ENCODE measurements at regions not wholly inside any gene's neighbourhood (a gene's known extent, or its start where the extent isn't known, plus 50 kb on each side); places are given as distances from the start of the nearest gene placed in this dataset.

DNA sequence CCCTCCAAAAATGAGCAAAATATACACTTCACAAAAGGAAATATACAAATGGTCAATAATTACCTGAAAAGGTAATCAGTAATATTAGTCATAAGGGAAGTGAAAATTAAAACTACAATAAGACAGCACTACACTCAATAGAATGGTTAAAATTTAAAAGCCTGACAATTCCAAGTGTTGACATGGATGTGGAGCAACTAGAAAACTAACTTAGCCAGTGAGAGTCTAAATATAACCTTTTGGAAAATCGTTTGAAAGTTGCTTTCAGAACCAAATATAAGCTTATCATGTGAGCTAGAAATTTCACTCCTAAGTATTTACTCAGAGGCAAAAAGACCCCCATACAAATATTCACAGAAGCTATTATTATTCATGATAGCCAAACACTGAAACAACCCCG, 105.1 kb upstream of the MVB12B start:
- DNase-seq (ENCODE audit: low read depth in 2 of 2), result no peak

DNA sequence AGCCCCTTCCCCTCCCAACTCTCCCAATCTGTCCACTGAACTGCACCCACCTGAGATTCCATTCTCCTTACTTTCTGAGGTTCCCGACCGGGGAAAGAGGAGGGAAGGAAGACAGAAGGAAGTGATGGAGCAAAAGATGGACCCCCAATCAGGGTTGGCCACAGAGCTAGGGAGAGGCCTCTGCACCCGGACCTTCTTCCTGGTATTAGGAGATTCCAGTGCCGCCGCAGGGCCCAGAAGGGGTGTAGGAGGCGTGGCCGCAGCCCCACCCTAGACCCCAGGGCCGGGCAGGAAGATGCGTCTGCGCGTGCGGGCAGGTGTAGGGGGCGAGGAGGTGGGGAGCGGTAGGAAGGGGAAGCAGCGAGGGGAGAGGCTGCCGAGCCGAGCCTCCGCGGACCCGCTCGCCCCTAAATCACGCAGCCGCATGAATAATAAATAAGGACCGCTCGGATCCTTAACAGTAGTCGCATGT, 104.2 kb upstream of the MVB12B start:
- DNase-seq (ENCODE audit: low read depth in 2 of 2), result no peak

DNA sequence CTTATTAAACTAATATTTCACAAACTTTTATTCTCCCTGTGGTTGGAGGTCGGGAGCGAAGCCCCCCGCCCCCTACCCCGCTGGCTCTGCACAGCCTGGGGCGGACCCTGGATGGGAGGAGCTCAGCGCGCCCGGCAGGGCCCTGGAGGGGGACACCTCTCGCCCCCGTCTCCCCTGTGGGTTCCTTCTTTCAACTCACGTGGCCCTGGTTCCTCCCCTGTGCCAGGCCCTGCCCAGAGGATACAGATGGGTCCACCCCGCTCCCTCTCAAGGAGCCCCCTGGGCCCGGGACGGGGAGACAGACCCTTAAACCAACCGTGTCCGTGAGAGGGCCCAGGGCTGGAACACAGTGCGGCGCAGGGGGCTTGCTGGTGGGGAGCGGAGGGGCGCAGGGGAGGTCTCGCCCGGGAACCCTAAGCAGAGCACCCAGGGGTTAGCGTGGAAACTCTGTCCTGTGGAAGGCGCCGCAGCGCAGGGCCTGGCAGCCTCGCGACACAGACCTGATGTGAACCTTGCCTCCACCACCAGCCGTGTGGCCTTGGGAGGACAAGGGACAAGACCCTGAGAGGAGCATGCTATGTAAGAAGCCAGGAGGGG, 103.7 kb upstream of the MVB12B start:
- no peak for DNase-seq (ENCODE audit: low read depth in 2 of 2)

DNA sequence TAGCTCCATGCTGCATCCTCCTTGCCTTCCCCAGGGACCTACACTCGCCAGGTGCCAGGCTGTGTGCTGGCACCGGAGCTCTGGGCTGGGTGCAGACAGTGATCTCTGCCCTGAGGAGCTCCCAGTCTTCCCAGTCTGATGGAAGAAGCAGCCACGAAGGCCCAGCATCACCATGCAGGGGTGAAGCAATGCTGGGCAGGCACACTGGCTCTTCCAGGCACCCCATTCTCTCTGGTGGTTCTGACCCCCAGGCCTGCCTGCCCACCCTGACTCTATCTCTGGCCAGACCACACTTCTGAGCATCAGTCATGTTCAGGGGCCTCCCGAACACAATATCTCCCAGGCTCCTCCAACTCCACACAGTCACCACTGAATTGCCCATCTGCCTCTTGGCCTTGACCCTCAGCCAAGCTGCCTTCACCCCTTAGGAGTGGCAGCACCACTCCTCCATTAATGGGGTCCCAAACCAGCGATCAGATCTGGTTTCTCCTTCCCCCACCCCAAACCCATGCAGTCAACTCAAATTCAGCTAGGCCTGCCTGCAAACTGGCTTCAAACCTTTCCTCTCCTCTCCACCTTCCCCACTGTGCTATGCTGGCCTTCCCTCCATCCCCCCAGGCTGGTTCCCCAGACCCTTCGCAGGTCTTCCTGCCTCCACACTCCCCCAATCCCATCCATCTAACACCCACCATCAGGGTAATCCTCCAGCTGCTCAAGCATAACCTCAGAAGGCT, 102.7 kb upstream of the MVB12B start:
- DNase-seq (ENCODE audit: low read depth in 2 of 2), result no peak

DNA sequence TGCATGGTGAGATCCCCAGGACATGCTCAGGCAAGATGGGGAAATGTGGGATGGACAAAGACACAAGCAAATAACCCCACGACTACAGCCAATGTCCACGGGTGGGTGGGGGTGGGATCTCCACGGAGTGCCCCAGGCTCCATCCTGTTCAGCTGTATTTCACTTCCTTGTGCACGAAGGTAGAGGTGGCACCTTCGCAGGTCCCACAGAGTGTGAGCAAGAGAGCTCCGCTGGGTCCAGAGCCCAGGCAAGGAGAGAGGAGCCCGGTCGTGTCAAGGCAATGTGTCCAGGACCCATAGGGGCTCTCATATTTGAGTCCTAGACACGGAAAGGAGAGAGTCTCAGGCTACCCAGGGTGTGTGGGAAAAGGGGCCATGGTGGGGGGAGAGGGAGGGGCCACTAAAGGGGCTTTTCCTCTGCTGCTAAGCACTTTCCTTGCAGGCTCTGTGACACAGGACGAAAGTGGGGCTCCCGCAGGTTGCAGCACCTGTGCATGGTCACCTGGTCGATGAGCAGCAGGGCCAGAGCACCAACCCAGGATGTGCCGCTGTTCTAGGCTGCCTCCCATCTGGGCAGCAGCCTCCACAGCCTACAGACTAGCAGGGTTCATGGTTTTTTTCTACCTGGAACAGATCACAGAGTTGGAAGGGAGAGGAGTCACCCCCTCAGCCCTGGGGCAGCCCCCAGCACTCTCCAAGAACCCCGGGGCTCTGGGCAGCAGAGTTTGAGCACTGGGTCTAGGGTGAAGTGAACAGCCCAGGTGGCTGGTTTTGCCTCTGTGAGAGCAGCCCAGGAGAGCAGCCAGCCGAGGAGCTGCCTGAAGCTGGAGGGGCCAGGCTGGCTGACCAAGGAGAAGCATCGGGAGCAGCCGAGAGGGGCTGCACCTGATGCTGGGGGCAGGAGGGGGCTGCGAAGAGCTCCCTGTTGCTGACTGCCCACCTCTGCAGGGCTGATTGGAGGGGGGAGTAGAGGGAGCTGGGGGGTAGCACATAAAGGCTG, 100.7 kb upstream of the MVB12B start:
- DNase-seq (ENCODE audit: low read depth in 2 of 2), result no peak

DNA sequence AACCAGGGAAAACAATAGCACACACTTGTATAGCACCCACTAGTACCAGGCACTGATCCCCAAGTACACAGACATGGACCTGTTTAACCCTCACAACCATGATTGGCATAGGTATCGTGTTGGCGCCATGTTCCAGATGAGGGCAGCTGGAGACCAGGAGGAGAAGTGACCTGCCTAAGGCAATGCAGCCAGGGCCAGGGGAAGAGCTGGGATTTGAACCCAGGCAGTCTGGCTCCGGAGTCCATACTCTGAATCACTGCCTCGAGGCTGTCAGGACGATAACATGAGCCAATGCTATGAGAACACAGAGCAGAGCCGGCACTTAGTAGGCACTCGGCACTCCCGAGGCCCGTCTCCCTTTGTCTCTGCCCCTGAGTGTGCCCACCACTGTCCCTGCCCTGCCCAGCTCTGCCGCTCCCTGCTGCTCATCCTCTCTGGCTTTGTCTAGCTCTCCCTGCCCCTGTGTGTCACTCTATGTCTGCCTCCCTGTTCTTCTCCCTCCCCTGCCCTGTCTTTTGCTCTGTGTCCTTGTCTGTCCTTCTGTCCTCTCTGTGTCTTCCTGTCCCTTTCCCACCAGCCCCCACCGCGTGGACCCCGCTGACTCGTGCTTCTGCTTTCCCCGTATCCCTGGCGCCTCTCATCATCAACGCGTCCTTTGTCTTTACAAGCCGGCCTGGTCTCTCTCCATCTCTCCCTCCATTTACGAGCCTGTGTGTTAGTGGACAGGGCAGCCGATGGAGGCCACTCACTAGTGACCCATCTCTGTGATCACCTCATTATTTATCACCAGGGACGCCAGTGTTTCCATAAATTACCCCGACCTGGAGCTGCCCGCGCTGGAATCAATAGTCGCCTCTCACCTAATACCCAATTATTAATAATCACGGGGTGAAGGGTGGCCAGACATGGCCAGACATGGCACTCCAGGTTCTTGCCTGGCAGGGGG, 99.4 kb upstream of the MVB12B start:
- no peak for DNase-seq (ENCODE audit: low read depth in 2 of 2)

DNA sequence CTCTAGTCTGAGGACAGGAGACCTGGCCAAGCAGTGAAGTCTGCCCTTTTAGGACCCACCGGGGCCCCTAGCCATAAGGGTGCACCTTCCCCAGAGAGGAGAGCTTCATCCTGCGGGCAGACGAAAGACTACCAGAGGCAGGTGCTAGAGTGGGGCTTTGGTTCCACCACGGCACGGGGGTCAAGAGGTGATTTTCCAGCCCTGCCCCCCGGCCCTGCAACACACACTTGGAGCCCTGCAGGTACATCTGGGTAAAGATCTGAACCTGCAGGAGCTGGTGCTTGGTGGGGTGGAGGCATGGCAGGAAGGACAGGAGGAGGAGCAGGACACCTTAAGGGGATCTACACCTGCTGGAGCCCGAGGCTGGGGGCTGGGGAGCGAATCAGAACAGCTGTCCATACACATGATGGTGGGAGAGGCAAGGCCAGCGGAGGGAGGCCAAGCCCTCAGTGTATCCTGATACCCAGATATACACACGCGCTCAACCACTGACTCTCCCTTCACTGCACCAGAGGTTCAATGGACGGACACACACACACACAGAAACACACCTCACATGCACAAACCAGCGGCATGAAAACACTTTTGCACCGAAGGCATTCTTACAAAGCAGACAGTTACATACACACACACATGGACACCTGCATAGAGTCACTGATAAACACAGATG, 98.4 kb upstream of the MVB12B start:
- no peak for DNase-seq (ENCODE audit: low read depth in 2 of 2)

DNA sequence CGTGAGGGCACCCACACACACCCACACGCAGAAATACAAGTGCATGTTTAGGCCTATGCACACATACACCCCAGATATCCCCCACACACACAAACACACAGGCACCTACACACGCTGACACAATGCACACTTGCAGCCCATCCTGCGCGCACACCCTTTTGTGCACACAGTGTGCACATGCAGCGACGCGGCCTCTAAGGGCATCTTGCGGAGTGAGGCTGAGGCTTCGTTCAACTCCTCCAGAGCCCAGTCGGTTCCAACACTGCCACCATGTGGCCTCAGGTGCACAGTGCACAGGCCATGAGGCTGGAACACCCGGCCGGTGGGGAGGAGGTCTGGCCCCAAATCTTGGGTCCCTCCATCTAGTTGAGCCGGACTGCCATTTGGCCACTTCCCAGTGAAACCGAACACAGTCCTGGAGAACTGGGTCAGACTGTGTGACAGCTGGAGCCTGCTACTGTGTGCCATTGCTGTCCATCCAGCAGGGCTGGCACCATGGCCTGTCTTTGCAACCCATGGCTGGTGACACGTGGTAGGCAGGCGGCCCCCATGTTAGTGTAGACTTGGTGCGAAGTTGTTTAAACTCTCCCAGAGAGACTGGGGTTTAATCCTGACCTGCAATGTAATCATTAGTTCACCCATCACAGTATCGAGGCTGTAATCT, 97.7 kb upstream of the MVB12B start:
- peak; percentile 40 to 61 for DNase-seq (ENCODE audit: low read depth in 2 of 2)

DNA sequence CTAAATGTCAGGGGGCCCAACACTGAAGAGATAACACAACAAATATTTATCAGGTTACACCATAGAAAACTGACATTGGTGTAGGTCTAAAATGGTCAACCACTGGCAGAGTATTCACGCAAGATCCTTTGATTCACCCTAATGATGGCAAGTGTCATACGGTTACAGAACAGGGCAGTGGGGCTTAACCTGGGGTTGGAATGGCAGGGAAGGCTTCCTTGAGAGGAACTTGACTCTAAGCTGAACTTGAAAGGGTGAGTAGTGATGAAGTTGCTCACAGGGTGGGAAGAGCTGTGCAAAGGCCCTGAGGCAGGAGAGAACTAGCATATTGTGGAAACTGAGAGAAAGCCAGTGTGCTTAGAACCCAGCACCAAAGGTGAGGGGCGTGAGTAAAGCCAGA, 97.1 kb upstream of the MVB12B start:
- DNase-seq (ENCODE audit: low read depth in 2 of 2), result no peak

DNA sequence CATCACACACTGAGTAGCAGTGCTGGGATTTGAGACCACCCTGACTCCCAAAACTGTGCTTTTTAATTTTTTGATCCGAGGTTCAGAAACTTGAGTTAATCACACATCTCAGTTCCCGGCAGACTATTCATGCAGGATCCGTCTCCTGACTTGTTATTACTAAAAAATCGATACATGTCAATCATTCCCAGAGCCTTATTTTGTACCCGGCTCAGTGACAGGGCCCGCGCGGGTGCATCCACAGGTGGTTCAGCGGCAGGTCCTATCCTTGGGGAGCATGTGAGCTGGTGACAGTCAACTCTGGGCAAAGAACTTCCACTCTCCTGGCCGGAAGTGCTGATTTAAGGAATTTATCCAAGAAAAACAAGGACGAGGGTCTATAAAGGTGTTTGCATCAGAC, 95.9 kb upstream of the MVB12B start:
- DNase-seq (ENCODE audit: low read depth in 2 of 2), result no peak

DNA sequence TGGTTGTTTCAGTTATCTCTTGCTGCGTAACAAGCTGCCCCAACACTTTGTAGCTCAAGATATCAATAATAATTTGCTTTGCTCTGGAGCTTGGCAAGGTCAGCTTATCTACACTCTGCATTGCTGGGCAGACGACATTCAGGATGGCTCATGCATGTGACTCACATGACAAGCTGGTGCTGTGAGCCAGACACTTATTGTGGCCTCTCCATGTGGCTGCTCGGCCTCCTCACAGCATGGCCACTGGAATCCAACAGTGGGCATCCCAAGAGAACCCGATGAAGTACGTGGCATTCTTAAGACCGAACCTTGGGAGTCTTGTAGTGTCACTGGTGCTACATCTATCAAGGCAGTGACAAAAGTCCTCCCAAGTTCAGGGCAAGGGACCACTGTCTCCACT, 94.2 kb upstream of the MVB12B start:
- DNase-seq (ENCODE audit: low read depth in 2 of 2), result no peak

DNA sequence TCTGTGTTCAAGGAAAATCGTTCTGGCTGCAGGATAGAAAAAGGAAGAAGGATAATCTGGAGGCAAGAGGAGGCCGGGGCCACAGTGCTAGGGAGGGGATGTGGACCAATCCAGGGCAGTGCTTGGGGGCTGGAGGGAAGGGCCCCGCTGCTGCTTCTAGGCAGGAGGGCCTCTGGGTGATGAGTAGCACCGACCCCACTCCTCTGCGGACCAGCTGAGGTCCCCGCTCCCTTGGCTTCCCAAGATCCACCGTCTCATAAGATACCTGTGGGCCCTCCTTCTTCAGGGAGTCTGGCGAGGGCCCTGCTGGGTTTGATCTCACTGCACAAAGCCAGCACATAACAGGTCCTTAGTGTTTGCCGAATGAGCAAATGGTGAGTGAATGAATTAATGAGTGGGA, 93.5 kb upstream of the MVB12B start:
- no peak for DNase-seq (ENCODE audit: low read depth in 2 of 2)

DNA sequence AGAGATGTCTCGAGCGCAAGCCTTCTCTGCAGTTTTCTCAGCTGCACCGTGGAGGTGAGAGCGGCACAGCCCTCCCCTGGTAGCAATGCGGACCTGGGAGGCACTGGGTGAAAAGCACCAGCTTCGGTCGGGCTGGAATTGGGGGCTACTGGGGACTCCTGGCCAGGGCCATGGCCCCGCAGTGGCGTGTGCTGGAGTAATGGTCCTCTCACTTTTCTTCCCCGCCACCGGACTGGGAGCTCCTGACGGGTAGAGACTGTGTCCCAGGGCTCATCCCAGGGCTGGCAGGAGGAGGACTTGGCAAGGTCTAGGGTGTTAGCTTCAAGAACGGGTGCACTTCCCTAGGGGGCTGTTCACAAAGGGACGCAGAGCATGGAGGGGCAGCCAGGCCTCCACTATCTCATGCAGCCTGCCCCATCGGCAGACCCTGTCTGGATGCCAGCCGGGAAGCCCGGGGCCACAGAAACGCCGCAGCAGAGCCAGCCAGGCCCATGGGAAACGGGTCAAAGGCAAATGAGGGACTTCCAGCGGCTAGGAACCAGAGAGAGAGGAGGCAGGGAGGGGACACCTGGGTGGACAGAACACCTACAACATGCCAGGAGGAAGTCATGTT, 92.6 kb upstream of the MVB12B start:
- no peak for DNase-seq (ENCODE audit: low read depth in 2 of 2)

DNA sequence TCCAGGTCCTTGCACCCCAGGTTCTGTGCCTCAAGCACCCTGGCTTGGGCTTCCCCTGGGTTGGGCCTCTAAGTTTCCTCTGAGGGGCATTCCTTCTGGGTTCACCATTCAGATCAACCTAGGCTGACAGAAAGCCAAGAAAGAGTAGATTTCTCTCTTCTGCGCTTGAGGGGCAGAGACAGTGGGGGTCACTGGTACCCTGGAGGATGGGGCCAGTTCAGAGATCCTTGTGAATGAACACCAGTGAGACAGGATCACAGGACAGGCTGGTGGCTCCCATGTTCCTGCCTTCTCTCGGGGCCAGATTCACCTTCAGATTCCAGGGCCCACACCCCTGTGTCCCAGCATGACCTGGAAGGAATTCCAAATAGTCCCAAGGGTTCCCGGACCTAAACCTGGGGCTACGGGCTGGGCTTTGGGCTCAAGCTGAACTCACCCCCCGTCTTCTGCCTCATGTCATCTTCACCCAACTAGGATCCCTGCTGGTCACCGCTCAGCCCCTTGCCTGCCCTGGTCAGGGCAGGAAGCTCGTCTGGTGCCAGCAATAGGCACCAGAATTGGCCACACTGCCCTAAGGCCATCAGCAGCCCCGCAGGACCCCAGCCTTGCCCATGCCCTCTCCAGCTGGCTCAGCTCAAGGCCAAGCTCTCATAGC, 91.8 kb upstream of the MVB12B start:
- DNase-seq (ENCODE audit: low read depth in 2 of 2), result no peak

DNA sequence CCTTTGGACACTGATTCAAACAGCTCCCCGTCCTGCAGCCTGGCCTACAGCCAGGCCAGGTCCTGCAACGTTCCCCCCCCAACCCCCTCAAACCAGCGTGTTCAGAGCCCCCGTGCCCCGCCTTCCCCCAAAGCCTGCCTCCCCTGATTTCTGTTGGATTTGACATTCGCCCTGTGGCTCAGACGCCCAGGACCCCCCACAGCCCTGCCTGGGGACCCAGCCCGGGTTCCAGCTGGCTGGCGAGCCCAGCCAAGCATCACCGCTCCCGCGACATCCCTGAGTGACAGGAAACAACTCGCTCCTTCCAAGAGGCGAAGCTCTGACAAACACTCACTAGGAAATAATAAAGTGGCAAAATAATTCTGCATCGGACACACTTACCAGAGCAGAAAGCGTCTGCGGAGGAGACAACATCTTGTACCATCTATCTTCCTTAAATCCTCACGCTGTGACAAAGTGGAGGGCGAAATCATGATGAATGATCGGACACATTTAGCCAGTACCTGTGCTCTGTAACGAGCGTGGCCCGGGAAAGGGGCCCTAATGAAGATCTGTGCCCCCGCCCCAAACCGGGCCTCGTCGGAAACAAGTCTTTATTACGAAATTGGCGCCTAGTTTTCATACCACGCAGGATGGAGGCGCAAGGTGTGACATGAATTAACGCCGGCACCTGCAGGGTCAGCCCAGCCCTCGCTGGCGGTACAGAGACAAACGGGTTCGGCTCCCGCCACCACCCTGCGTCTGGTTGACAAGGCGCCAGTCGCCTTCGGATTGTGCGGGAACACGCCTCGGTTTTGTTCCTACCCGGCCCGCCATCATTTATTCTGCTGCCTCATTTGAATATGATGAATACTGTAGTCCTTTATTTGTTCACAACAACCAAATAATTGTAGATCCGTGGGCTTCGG, 91.0 kb upstream of the MVB12B start:
- DNase-seq (ENCODE audit: low read depth in 2 of 2), result no peak

DNA sequence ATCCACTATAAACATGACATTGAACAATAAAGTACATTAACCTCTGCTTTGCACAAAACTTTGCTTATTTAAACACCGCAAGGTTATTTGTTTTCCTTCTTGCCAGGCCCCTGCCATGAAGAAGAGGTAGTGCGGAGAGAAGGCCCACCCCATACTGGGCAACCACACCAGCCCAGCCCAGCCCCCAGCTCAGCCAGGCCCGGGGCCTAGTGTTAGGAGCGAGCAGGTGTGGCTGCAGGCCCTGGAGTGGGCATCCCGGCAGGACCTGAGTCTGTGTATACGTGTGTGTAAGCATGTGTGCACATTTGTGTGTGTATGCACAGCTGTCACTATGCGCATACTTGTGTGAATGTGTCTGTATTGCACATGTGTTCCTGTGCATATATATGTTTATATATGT, 90.4 kb upstream of the MVB12B start:
- no peak for DNase-seq (ENCODE audit: low read depth in 2 of 2)

DNA sequence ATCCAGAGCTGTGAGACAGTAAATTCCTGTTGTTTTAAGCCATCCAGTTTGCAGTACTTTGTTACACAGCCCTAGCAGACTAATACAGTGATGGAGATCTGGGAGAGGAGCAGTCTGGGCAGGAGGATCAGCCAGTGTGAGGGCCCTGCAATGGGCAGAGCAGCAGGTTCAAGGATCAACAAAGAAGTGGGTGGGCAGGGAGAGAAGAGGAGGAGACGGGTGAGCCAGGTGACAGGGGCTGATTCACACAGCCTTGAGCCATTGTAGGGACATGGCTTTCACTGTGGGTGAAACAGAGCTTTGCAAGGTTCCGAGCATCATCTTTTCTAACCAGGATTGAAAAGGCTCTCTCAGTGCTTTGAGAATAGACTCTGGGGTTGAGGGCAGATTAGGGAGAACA, 88.2 kb upstream of the MVB12B start:
- DNase-seq (ENCODE audit: low read depth in 2 of 2), result no peak

DNA sequence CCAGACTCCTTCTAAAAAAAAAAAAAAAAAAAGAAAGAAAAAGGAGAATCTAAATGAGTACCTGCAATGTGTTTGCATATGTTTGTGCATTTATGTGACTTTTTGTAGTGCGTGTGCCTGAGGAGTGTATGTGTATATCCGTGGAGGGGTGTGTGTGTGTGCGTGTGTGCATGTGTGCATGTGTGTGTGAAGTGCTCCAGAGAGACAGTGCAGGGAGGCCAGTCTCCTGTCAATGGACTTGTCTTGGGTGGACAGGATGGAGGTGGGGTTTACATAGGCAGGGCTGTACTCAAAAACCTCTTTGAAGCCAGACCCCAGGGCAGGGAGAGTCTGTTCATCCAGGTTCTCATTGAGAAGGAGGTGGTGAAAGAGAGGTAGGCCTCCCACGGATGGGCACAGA, 87.1 kb upstream of the MVB12B start:
- DNase-seq (ENCODE audit: low read depth in 2 of 2), result no peak

Data from stimulated activated CD4-positive, alpha-beta T cell treated with anti-CD3 and anti-CD28 coated beads, Interleukin-15, amount 100 ng/mL, for 48 hours (primary cell).